ENCODE measurements at regions not wholly inside any gene's neighbourhood (a gene's known extent, or its start where the extent isn't known, plus 50 kb on each side); places are given as distances from the start of the nearest gene placed in this dataset.

DNA sequence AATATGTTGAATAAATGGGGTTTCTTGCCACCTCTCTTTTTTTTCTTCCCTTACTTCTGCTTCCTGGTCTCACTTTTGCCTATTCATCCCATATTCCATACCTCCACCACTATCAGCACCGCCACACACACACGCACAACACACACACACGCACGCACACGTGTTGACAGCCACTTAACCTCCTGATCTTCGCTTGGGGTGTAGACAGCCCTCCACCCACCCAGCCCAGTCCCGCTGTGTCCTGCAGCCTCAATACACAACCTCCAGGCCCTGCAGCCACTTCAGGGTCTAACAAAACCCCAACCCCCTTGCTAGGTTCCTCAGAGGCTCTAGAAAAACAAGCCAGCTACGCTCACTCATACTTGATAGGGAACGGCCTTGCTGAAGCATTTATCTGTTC lies 72.3 kb downstream of the LINC00237 start:
- no peak for DNase-seq (ENCODE audit: low spot score)

DNA sequence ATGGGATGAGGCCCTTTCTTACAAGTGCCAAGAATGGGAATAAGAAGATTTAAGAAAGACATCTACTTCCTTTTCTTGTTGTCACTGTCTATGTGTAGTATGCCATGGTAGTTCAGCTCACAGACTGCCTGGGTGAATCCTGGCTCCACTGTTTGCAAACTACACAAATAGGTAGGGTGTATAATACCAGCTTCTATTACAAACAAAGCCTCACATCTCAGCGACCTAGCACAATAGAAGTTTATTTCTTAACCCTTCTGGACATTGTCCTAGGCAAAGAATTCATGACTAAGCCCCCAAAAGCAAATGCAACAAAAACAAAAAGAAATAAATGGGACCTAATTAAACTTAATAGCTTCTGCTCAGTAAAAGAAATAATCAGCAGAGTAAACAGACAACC lies 74.5 kb downstream of the LINC00237 start:
- no peak for DNase-seq (ENCODE audit: low spot score)

DNA sequence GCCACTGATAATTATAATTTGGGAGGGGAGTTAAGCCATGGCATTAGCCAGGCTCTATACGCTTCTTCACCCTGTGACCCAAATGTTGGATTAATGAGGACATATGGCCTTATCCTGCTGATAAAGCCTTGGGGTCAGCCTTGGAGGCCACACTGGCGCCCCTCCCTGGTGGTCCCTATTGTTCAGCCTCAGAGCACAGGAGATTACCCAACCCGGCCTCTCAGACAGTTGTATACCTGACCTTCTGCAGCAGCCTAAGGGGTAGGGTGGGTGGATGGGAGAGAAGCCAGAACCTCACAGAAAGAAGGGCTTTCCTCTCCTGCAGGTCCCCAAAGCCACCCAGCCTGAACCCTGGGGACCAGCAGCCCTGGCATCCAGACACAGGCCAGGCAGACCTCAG lies 76.8 kb downstream of the LINC00237 start:
- no peak for DNase-seq (ENCODE audit: low spot score)

DNA sequence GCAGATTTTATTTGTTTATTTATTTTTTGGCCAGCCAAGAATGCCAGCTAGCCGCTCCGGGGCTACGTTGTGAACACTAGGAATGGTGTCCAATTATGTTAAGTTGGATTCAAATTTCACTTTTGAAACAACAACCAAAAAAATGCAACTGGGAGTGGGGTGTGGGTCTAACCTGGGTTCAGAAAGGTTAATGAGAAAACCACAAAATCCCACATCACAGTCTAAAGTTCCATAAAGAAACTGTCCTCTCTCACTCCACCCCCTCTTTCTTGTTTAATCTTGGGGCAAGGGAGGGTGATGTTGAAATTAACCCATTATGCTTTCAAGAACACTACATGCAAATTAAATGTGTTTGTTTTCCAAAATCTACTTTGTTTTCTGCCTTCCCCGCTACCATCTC lies 77.2 kb downstream of the LINC00237 start:
- DNase-seq (ENCODE audit: low spot score), result no peak

DNA sequence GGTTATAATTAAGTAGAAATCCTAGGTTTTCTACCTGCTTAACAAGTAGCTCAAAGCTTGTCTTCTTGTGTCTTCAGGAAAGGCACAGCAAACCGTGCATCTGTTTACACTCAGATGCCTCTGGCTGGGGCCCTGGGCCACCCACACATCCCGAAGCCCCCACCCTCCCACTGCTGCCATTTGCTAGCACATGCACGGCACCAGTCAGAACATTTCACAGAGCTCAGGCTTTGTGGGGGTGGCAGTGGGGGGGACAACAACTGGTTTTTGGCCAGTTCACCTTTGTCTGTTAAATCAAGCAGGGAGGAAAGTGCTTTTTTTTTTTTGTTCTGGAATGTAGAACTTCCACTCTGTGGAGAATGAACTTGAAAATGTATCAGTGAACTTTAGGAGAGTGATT lies 77.7 kb downstream of the LINC00237 start:
- no peak for DNase-seq (ENCODE audit: low spot score)

DNA sequence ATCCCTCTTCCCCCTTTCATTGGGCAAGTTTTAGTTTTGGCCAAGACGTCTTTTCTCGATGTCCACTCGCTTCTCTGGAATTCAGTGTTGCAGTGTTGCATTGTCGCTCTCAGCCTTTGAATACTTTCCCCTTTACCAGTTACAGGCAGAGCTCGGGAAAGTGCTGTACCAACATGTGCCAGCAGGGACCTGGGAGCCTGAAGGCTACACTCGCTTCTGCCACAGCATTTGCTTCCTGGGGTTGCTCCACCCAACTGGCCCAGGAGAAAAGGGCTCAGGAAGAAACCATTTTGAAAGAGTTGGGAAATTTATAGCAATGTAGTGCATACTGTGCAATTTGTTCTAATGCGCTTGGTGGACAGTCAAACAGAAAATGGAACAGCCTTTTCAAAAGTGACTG lies 78.6 kb downstream of the LINC00237 start:
- DNase-seq (ENCODE audit: low spot score), result no peak

DNA sequence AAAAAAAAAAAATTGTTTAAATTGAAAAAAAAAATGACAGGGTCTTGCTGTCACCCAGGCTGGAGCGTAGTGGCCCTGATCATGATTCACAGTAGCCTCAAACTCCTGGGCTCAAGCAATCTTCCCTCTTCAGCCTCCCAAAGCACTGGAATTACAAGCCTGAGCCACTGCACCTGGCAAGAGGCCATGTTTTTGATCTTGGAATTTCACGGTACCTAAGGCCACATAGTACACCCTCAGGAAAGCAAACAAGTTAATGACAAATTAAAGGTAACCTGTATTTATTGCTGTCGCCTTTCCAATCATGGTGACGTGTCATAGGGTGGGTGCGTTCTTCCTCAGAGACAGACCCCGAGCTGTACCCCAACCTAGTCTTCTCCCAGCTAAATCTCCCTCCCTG lies 79.2 kb downstream of the LINC00237 start:
- no peak for DNase-seq (ENCODE audit: low spot score)

DNA sequence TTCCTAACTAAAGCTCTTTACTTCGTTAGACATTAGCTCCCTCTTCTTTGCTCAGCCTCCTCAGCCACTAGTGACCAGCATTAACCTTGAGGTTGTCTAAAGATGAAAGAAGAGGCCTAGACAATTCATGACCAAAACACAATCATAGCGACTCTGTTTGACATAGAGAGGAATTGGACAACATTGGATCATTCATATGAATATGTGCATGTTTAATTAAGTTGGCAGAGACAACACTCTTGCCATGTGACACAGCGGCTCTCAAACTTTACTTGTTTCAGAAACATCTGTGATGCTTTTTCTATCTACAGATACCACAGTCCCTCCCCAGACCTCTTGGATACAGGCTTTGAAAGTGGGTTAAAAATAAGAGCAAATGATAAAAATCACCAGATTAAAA lies 81.7 kb downstream of the LINC00237 start:
- no peak for DNase-seq (ENCODE audit: low spot score)

DNA sequence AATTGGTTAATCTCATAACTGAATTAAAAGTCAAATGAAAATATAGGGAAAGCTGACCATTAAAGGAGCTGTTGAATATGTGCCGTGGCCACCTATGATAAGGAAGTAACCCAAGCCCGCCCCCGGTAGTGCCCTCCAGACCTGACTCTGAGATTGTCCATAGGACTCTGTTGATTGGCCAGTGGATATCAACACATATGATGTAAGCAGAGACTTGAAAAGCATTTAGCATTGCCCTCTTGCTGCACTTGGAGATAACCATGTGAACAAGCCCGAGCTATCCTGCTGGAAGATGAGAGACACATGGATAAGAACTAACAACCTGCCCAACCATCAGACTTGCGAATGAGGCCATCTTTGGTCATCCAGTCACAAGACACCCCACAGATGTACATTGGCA lies 83.2 kb downstream of the LINC00237 start:
- DNase-seq (ENCODE audit: low spot score), result no peak

DNA sequence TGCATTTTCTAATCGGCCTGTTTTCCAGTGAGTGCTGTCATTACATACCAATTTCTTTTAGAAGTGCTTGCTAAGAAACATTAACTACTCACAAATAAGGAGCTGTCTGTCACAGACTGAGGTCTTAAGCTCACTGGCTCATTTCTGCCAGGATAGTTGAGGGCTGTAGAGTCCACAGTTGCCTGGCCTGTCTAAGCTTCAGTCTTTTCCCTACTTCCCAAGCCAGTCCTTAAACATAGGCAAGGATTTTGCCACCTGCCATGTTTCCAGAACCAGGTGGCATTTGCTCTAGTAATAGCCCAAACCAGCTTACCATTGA lies 84.7 kb downstream of the LINC00237 start:
- DNase-seq (ENCODE audit: low spot score), result no peak

DNA sequence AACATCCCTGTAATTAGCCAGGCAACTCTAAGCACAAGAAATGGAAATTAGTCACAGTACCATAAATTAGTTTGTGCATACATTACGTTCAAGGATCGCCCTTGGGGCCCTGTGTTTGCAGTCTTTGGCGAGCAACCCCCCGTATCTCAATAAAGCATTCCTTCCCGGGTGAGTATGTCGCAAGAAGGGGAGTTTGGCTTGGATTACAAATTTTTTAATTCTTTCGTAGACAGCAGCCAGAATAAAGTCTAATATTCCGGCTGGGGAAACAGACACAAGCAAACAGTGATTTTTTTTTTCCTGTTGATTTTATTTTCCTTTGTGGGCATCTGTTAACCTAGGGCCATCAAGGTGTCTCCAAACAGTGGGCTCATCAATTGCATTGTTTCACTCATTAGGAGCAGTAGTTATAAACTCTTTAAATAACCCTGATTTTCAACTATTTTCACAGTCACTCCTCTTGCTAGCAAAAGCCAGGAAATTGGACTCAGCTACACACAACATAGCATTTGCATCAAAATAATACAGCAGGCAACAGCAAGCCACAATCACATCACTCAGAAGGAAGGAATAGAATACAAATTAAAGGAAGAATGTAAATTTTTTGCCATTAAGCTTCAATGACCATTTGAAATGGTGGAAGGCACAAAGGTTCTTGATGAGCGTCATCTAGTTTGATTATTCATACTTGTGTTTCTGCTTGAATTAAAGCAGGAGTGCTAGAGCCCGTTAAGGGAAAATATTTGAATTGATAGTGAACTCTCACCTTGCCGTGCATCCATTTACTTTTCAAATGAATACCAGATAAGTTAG lies 85.3 kb downstream of the LINC00237 start:
- no peak for DNase-seq (ENCODE audit: low spot score)

DNA sequence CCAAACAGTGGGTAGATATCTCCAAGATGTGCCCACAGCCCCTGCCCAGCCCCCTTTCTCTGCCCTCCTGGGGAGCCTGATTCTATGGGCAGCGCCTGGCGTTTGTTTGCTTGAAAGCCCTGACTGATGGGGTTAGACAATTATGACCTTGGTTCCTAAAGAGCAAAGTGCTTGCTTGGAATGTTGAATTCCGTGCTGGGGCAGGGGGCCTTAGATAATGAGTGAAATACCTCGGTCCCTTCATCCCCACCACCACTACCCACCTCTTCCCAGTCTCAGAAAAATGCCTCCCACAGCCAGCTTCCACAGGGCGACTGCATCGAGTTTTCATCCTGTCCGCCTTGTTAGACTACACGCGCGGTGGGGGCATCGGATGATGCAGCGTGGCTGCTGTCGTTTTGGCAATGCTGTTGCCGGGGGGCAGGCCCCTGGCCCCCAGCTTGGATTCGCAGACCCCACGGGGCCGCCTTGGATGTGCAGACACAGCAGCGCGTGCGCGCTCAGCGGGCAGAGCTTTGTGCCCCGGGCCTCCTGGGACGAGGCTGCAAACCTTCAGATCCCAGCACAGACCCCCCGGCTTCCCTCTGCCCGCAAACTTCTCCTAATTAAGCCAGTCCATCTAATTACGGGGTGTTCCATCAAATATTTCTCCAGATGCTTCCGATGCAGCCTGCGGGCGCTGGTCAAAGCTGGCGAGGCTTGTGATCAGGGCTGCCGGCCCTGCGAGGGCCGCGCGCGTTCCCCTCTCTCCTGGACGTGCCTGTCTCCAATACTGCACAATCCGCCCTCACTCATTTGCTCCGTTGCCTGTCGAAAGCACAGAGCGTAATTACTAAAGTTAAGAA lies 86.1 kb downstream of the LINC00237 start:
- DNase-seq (ENCODE audit: low spot score), result no peak

DNA sequence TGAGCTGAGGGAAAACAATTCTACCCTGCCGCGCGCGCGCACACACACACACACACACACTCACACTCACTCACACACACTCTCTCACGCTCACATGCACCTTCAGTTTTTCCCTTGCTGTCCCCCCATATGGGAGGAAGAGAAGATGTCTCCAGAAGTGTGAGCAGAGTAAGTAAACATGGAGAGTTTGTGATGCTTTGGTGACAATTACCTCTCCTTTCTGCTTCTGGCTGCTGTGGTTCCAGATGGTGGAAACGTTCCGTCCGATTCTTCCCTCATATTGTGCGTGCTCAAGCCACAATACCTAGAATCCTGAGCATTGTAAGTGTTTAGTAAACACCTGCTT lies 86.7 kb downstream of the LINC00237 start:
- DNase-seq (ENCODE audit: low spot score), result no peak

DNA sequence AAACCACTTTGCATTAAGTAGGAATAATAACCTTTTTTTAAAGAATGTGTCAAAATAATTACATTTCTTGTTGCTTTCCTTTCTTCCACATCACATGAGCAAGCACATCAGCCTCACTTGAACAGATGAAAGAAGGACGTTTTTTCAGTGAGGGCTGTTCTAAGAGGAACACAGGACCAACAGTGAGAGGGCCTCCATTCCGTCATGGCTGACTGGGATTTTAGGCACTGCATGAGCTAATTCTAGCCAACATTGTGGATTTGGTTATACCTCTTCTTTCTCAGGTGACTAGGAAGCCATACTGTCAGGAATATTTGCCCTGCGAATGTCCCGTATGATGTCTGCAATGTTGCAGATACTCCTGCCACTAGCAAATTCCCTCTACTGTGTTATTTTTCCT lies 87.6 kb downstream of the LINC00237 start:
- DNase-seq (ENCODE audit: low spot score), result no peak

DNA sequence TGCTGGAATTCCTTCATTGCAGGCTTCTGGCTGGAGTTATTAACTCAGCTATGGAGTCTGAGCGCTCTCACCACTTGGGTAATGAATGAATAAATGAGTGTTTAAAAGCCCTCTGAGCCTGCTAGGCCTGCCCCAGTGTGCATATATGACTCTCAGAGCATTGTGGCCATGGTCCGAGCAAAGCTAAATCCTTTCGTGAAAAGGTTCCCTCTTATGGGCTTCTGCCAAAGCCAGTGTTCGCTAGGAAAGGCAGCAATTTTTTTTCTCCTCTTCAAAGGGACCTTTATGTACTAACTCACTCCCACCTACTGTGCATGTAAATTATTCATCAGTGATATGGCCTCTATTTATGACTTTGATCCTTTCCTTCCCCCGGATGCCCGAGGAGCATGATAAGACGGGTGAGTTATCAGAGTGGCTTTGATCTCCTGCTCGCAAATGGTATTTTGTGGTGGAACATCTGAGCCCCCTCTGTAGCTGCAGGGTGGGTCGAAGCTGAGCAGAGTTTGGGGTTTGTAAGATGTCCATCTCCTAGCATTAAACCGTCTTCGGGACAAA lies 88.6 kb downstream of the LINC00237 start:
- no peak for DNase-seq (ENCODE audit: low spot score)

DNA sequence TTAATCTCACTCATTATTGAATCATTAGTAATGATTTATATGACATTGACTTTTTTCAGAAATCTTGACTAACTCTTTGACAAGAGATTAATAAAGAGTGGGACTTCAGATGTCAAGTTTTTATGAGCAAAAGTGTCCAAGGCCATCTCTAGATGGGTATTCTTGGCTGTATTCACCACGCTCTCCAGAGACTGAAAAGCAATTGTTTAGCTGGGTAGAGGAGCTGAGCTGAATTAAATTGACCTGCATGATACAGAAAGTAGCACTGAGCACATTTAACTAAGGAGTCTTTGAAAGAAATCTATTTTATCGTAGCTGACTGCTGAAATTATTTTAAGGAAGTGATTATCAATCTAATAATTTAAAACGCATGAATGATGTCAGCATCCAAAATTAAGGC lies 89.4 kb downstream of the LINC00237 start:
- no peak for DNase-seq (ENCODE audit: low spot score)

DNA sequence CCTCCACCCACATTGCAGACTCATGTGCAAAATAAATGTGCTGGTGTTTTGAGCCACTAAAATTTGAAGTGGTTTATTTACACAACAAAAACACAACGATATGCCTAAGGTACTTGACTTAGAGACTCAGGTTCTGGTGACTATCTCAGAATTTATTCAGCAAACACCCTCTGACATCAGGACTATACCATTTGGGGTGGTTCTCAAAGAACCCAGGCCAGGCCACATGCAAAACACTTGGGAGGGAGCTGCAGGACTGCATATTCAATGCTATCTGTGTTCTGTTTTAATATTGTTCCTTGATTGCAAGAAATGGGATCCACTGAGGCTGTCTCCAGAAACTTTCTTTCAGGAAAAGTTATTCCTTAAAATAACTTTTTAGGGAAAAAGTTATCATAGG lies 91.6 kb downstream of the LINC00237 start:
- DNase-seq (ENCODE audit: low spot score), result no peak

DNA sequence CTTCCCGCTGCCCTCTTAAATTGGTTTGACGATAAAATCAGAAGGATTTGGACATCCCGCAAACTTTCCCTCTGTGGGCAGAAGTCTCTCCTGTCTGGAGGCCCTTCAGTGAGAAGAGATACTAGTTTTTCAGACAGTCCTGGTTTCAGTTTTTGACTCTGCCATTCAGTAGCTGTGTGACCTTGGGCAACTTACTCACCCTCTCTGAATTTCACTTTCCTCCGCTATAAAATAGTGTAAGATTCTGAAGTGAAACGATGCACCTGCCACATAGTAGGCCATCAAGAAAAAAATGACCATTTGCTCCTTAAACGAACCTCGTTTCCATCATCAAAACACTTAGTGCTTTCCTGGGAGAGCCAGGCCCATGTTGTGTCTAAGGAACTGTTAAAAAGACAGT lies 97.2 kb downstream of the LINC00237 start:
- DNase-seq (ENCODE audit: low spot score), result no peak

DNA sequence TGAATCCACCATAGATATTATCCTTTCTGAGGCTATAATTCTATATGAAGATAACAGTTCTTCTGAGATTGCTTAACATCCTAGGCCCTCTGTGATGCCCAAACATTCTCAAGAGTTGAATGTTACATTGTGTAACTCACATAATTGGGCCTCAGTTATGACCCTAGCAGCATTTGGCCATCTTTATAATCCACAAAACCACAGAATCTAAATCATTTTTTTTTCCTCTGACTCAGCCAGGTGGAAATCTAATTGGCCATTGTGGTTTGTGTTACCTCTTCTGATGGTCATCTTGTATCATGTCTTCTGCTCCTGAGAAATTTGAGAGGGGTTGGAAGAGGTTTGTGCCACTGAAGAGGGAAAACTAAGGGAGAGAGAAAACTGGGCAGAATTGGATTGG lies 99.5 kb downstream of the LINC00237 start:
- no peak for DNase-seq (ENCODE audit: low spot score)

DNA sequence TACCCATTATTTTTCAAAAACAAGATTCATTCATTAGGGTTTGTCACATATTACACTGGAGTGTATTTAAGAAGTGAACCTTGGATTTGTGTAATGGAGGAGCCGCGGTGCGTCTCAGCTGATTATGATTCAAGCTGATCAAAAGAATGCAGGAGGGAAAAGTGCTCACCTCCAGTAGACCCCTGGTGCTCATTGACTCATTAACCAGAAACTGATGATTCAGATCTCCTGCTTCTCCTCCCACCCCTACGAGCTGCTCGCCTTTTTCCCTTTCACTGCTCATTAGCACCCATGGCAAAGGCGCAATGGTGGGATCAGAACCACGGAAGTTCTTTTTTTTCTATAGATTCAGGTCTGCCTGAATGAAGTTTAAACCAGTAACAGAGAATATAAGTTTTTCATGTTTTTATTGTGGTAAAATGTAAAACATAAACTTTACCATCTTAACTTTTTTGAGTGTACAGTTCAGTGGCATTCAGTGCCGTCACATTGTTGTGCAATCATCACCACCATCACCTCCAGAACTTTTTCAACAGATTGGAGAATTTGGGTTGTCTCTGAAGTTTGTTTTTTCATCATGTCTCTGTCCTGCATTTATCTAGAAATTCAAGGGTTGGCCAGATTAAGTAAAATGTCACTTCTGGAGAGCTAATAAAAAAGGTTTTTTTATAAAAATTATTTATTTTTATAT lies 101.6 kb downstream of the LINC00237 start:
- no peak for DNase-seq (ENCODE audit: low spot score)

DNA sequence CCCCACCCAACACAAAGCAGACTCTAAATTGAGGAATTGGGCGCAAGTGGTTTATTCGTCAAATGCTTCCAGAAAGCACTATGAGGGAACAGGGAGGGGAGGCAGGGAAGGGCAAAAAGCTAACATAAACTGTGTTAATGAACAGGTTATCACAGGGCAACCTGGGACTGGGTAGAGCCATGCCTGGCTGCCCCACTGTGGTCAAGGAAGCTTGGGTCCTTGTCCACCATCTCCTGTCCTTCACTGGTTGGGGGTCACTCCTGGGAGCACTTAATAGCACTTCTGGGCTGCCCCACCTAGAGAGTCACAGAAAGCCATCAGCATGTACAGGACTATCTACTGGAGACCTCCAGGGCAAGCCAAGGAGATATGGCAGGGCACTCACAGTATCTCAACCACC lies 102.3 kb downstream of the LINC00237 start:
- DNase-seq (ENCODE audit: low spot score), result no peak

DNA sequence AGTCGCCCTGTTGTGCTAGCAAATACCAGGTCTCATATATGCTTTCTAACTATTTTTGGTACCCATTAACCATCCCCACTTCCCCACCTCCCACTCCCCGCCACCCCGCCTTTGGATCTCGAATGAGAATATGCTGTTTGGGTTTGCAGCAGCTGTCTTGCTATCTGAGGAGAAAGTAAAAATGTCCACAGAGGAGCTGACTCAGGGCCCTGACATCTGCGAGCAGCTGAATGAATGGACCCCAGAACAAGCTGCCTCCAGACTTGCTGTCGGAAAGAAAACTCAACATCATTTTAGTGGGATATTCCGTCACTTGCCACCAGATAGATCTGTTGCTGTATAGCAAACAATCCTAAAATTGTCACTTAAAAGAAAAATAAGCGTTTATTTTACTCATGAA lies 103.7 kb downstream of the LINC00237 start:
- no peak for DNase-seq (ENCODE audit: low spot score)

DNA sequence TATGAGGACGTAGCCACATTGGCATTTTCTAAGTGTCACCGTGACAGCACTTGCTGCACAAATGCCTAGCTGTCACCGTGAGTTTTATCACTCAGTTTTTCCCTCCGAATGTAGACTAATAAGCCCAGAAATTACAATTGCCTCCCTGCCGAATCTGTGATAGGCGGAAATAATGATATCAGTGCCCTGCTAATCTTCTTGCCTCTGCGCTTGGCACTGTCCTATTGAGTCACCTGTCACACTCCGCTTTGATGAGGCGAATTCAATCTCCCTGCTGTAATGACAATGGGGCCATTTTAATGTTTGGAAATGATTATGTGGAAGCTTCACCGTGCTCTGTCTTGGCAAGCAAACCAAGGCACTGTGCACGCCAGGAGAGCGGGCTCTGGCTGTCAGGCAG lies 112.8 kb downstream of the LINC00237 start:
- DNase-seq (ENCODE audit: low spot score), result no peak

Data from kidney capillary endothelial cell (primary cell).